H9 (cell line): ENCODE measurements at regions not wholly inside any gene's neighbourhood (a gene's known extent, or its start where the extent isn't known, plus 50 kb on each side); places are given as distances from the start of the nearest gene placed in this dataset.
A peak's percentile ranks its signal among the peaks of the same experiment; 100 is the strongest.

Experiments
- DNase-seq: peaks from one replicate; pipeline ENCODE4 v3.0.0-alpha.2; 2017
- H2AFZ ChIP-seq: one replicate; pipeline ENCODE4 v1.6.1; 2013; ENCODE audit warnings: mild to moderate bottlenecking, low read length, control low read depth, moderate library complexity
- H2AK5ac ChIP-seq: 2 replicates; pipeline ENCODE4 v1.6.1; 2013; ENCODE audit warnings: low read length, control low read depth, mixed read lengths; ENCODE audit not compliant: insufficient read length
- H2BK120ac ChIP-seq: one replicate; pipeline ENCODE4 v1.6.1; 2013; ENCODE audit warnings: low read depth, mild to moderate bottlenecking, low read length, control low read depth, inconsistent platforms; ENCODE audit not compliant: poor library complexity, severe bottlenecking
- H2BK12ac ChIP-seq: 2 replicates; pipeline ENCODE4 v1.6.1; 2013; ENCODE audit warnings: low read length, control low read depth, mixed read lengths, low read depth; ENCODE audit not compliant: insufficient read length
- H2BK15ac ChIP-seq: 2 replicates; pipeline ENCODE4 v1.6.1; 2013; ENCODE audit warnings: low read depth, low read length, control low read depth
- H2BK20ac ChIP-seq: one replicate; pipeline ENCODE4 v1.6.1; 2013; ENCODE audit warnings: low read depth, mild to moderate bottlenecking, low read length, control low read depth, inconsistent platforms; ENCODE audit not compliant: poor library complexity, severe bottlenecking
- H2BK5ac ChIP-seq: 2 replicates; pipeline ENCODE4 v1.6.1; 2013; ENCODE audit warnings: low read length, control low read depth, mixed read lengths; ENCODE audit not compliant: insufficient read length
- H3K14ac ChIP-seq: 2 replicates; pipeline ENCODE4 v1.6.1; 2013; ENCODE audit warnings: low read length, control low read depth; ENCODE audit not compliant: insufficient read depth
- H3K18ac ChIP-seq: 2 replicates; pipeline ENCODE4 v1.6.1; 2013; ENCODE audit warnings: low read depth, mild to moderate bottlenecking, mixed read lengths, low read length, control low read depth; ENCODE audit not compliant: insufficient read length
- H3K23ac ChIP-seq: 2 replicates; pipeline ENCODE4 v1.6.1; 2013; ENCODE audit warnings: low read length, control low read depth, mixed read lengths, low read depth; ENCODE audit not compliant: insufficient read length
- H3K23me2 ChIP-seq: 2 replicates; pipeline ENCODE4 v1.6.1; 2013; ENCODE audit warnings: low read depth, mild to moderate bottlenecking, mixed read lengths, low read length, control low read depth; ENCODE audit not compliant: insufficient read length, poor library complexity, severe bottlenecking
- H3K27ac ChIP-seq: 2 replicates; pipeline ENCODE4 v1.5.1; 2013; ENCODE audit warnings: low read length, control low read depth, mixed read lengths, low read depth; ENCODE audit not compliant: insufficient read length
- H3K27me3 ChIP-seq: 2 replicates; pipeline ENCODE4 v1.6.1; 2013; ENCODE audit warnings: low read length, control low read depth, inconsistent platforms; ENCODE audit not compliant: insufficient read depth
- H3K4ac ChIP-seq: 2 replicates; pipeline ENCODE4 v1.6.1; 2013; ENCODE audit warnings: low read depth, mild to moderate bottlenecking, control low read depth, inconsistent platforms, low read length, moderate library complexity
- H3K4me1 ChIP-seq: 2 replicates; pipeline ENCODE4 v1.6.1; 2013; ENCODE audit warnings: low read length, control low read depth, inconsistent platforms; ENCODE audit not compliant: insufficient read depth
- H3K4me2 ChIP-seq: 2 replicates; pipeline ENCODE4 v1.6.1; 2013; ENCODE audit warnings: low read length, control low read depth, mixed read lengths; ENCODE audit not compliant: insufficient read length, insufficient read depth
- H3K56ac ChIP-seq: 2 replicates; pipeline ENCODE4 v1.6.1; 2013; ENCODE audit warnings: low read depth, mild to moderate bottlenecking, mixed read lengths, low read length, control low read depth; ENCODE audit not compliant: insufficient read length
- H3K79me1 ChIP-seq: 2 replicates; pipeline ENCODE4 v1.6.1; 2013; ENCODE audit warnings: low read depth, mild to moderate bottlenecking, moderate library complexity, low read length, control low read depth, inconsistent platforms; ENCODE audit not compliant: insufficient read depth, poor library complexity, severe bottlenecking
- H3K79me2 ChIP-seq: 2 replicates; pipeline ENCODE4 v1.6.1; 2013; ENCODE audit warnings: low read length, control low read depth, inconsistent platforms; ENCODE audit not compliant: insufficient read depth
- H3K9ac ChIP-seq: 2 replicates; pipeline ENCODE4 v1.6.1; 2013; ENCODE audit warnings: low read length, control low read depth, mixed read lengths; ENCODE audit not compliant: insufficient read length; ENCODE audit errors: extremely low read depth
- H3K9me3 ChIP-seq: one replicate; pipeline ENCODE4 v1.6.1; 2013; ENCODE audit warnings: low read depth, low read length, inconsistent platforms; ENCODE audit not compliant: control insufficient read depth
- H3T11ph ChIP-seq: one replicate; pipeline ENCODE4 v1.6.1; 2013; ENCODE audit warnings: mild to moderate bottlenecking, low read length, control low read depth, inconsistent platforms
- H4K20me1 ChIP-seq: one replicate; pipeline ENCODE4 v1.6.1; 2013; ENCODE audit not compliant: control insufficient read depth, insufficient read length, insufficient read depth
- H4K5ac ChIP-seq: 2 replicates; pipeline ENCODE4 v1.6.1; 2013; ENCODE audit warnings: low read depth, mild to moderate bottlenecking, mixed read lengths, low read length, control low read depth; ENCODE audit not compliant: insufficient read length
- H4K8ac ChIP-seq: replicated peaks from 2 replicates; pipeline ENCODE4 v1.6.1; 2013; ENCODE audit warnings: low read length, control low read depth, mixed read lengths, low read depth; ENCODE audit not compliant: insufficient read length
- H4K91ac ChIP-seq: 2 replicates; pipeline ENCODE4 v1.6.1; 2013; ENCODE audit warnings: low read depth, mild to moderate bottlenecking, moderate library complexity, mixed read lengths, low read length, control low read depth; ENCODE audit not compliant: insufficient read length
- H3K27ac Mint-ChIP-seq, 3 experiments: 2 replicates in 2 of 3; 3 replicates in 1 of 3; pipeline ENCODE4 v1.8.0; 2020 to 2021; ENCODE audit warnings: mixed read lengths in 3 of 3, mild to moderate bottlenecking in 1 of 3, moderate library complexity in 1 of 3
- H3K27me3 Mint-ChIP-seq: 2 replicates; pipeline ENCODE4 v1.8.0; 2021; ENCODE audit warnings: low read depth, mild to moderate bottlenecking, moderate library complexity, mixed read lengths
- H3K36me3 Mint-ChIP-seq, 3 experiments: 2 replicates in 2 of 3; 3 replicates in 1 of 3; pipeline ENCODE4 v1.8.0; 2020 to 2021; ENCODE audit warnings: low read depth in 3 of 3, mixed read lengths in 3 of 3; ENCODE audit not compliant: insufficient read depth in 1 of 3
- H3K4me1 Mint-ChIP-seq, 2 experiments: 2 replicates each; pipeline ENCODE4 v1.8.0; 2020; ENCODE audit warnings: mixed read lengths in 2 of 2
- H3K4me3 Mint-ChIP-seq, 2 experiments: 2 replicates in 1 of 2; 3 replicates in 1 of 2; pipeline ENCODE4 v1.8.0; 2020 to 2021; ENCODE audit warnings: mild to moderate bottlenecking in 2 of 2, mixed read lengths in 2 of 2, moderate library complexity in 1 of 2
- H3K9me3 Mint-ChIP-seq, 2 experiments: 2 replicates in 1 of 2; 3 replicates in 1 of 2; pipeline ENCODE4 v1.8.0; 2020; ENCODE audit warnings: mild to moderate bottlenecking in 2 of 2, mixed read lengths in 2 of 2, moderate library complexity in 1 of 2
- CTCF ChIP-seq: fragments of 200-600 bp; sonication (generic); conservative IDR thresholded peaks from 3 replicates; pipeline ENCODE4 v1.8.0; 2021; ENCODE audit warnings: antibody characterized with exemption, mild to moderate bottlenecking
- whole genome bisulfite sequencing: extraction: QIAGEN DNeasy Blood & Tissue Kit; methylation state at CpG from one replicate; pipeline ENCODE4 v1.1.7; 2013; ENCODE audit warnings: missing lambda C conversion rate, low lambda C conversion rate, mixed read lengths; ENCODE audit not compliant: insufficient read length; ENCODE audit errors: extremely low coverage; 5-methylcytosine and 5-hydroxymethylcytosine counted together

DNA sequence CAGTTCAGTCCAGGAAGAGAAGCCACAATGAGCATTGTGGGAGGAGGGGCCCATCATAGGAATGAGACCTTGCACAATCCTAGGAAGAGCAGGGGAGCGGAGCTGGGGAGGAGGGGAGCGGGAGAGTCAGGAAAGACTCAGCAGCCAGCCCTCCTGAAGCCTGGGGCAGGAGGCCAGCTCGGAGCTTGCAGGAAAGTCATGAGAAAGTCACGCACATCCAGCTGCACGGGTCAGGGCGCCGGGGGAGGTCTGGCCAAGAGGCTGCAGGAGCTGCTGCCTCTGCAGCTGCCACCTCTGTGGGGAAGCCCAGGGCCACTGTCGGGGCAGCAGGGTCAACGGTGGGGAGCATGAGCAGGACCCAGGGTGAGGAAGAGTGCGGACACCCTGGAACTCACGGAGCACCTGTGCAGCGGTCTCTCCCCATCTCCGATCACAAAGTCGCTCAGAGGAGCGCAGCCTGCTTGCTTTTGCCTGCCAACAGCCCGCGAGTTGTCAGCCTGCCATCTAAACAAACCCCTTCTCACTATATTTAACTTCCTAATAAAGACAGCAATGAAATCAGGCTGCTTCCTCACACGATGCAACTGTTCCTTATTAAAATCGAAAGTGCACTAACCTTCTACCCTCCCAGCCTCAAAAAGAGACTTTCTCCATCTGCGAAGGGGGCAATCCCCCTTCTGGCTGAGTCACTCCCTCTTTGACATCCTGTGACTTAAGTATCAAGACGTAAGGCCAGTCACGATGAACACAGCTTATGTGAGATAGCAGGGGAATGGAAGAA lies 52.9 kb upstream of the RTL6 start:
- H2BK20ac ChIP-seq: no peak overlapping the region
- no peak overlapping the region for H3K4me2 ChIP-seq
- DNase-seq: no peak
- no peak overlapping the region for H3T11ph ChIP-seq
- H3K79me2 ChIP-seq: no peaks in the 10 kb centered on the region
- H3K14ac ChIP-seq: peak overlapping the region; percentile 6; the same call in 1 of the 2 replicates
- H3K9ac ChIP-seq: no peak overlapping the region
- no peaks in the 10 kb centered on the region for H3K23me2 ChIP-seq
- H3K23ac ChIP-seq: no peak overlapping the region
- no peak overlapping the region for H3K4ac ChIP-seq
- H2BK15ac ChIP-seq: no peak overlapping the region
- no peak for TF ChIP-seq CTCF
- Mint-ChIP-seq H3K27ac (no peak overlapping the region), H3K4me1 (peaks cover 21 to 26% of the 10 kb centered on the region in 2 experiments), H3K27me3 (peaks cover 43% of the 10 kb centered on the region), H3K9me3 (peaks cover 0 to 4% of the 10 kb centered on the region in 2 experiments; a peak in 1 of 5 replicates), H3K4me3 (no peak overlapping the region), H3K36me3 (no peaks in the 10 kb centered on the region)
- no peaks in the 10 kb centered on the region for H3K9me3 ChIP-seq
- no peak overlapping the region for H2BK12ac ChIP-seq
- no peaks in the 10 kb centered on the region for H3K27me3 ChIP-seq
- H4K91ac ChIP-seq: no peak overlapping the region
- no peak overlapping the region for H3K56ac ChIP-seq
- H3K79me1 ChIP-seq: no peaks in the 10 kb centered on the region
- no peaks in the 10 kb centered on the region for H4K20me1 ChIP-seq
- no peak overlapping the region for H2BK120ac ChIP-seq
- no peak overlapping the region for H3K18ac ChIP-seq
- H2AK5ac ChIP-seq: no peak overlapping the region
- H3K4me1 ChIP-seq: peaks cover 6% of the 10 kb centered on the region; the same call in 1 of the 2 replicates
- no peak overlapping the region for H2BK5ac ChIP-seq
- H3K27ac ChIP-seq: no peak overlapping the region
- H4K5ac ChIP-seq: no peak overlapping the region
- H2AFZ ChIP-seq: no peak overlapping the region
- WGBS: no CpG with 5 or more reads among the region's 22 CpGs
- no peak overlapping the region for H4K8ac ChIP-seq
